Common myeloid progenitor, CD34-positive (primary cell): ENCODE measurements at regions not wholly inside any gene's neighbourhood (a gene's known extent, or its start where the extent isn't known, plus 50 kb on each side); places are given as distances from the start of the nearest gene placed in this dataset.

ENCODE experiments used
- CTCF ChIA-PET: fragments of 350-600 bp; sonication (Branson Sonifier 250); formaldehyde crosslinking; loops from one replicate; lab custom pipeline; 2021; ENCODE audit warnings: antibody characterized with exemption; lab: Charles Lee
- POLR2A ChIA-PET: fragments of 350-600 bp; sonication (Branson Sonifier 250); formaldehyde crosslinking; loops from one replicate; lab custom pipeline; 2021; ENCODE audit warnings: antibody characterized with exemption; lab: Charles Lee
- DNase-seq, 3 donors: peaks; one replicate each; pipeline versions ENCODE4 v3.0.0 to v3.0.0-alpha.2; 2013
- H3K27ac ChIP-seq, 2 experiments: 1 replicate in 1 of 2; 2 replicates in 1 of 2; pipeline ENCODE4 v1.7.0; 2013; ENCODE audit warnings: inconsistent platforms in 2 of 2, low read length in 2 of 2, mild to moderate bottlenecking in 2 of 2, low read depth in 1 of 2, moderate library complexity in 1 of 2; ENCODE audit not compliant: severe bottlenecking in 2 of 2, insufficient read depth in 1 of 2, poor library complexity in 1 of 2
- H3K27me3 ChIP-seq, 5 experiments: replicated peaks in 2 of 5; 1 replicate in 3 of 5; 2 replicates in 2 of 5; pipeline versions ENCODE4 v1.6.1 to v1.7.0; 2013; ENCODE audit warnings: low read length in 4 of 5, mild to moderate bottlenecking in 2 of 5, moderate library complexity in 2 of 5, inconsistent platforms in 1 of 5; ENCODE audit not compliant: insufficient read depth in 5 of 5, control insufficient read depth in 4 of 5
- H3K36me3 ChIP-seq, 4 experiments: 1 replicate in 2 of 4; 2 replicates in 2 of 4; pipeline versions ENCODE4 v1.6.1 to v1.7.0; 2013; ENCODE audit warnings: low read length in 3 of 4, control low read depth in 1 of 4, mild to moderate bottlenecking in 1 of 4; ENCODE audit not compliant: control insufficient read depth in 4 of 4, insufficient read depth in 4 of 4
- H3K4me1 ChIP-seq, 4 experiments: 1 replicate in 3 of 4; 2 replicates in 1 of 4; pipeline versions ENCODE4 v1.6.1 to v1.7.1; 2013; ENCODE audit warnings: low read length in 3 of 4, mild to moderate bottlenecking in 3 of 4, control low read depth in 1 of 4, inconsistent platforms in 1 of 4, moderate library complexity in 1 of 4; ENCODE audit not compliant: control insufficient read depth in 4 of 4, insufficient read depth in 4 of 4; ENCODE audit errors: control extremely low read depth in 1 of 4
- H3K4me3 ChIP-seq, 7 experiments: 1 replicate in 4 of 7; 2 replicates in 3 of 7; pipeline versions ENCODE4 v1.5.1 to v1.7.0; 2013; ENCODE audit warnings: mild to moderate bottlenecking in 7 of 7, low read length in 6 of 7, moderate library complexity in 6 of 7, inconsistent platforms in 2 of 7, low read depth in 2 of 7, control low read depth in 1 of 7; ENCODE audit not compliant: insufficient read depth in 4 of 7, control insufficient read depth in 1 of 7; ENCODE audit errors: extremely low read depth in 1 of 7
- H3K9me3 ChIP-seq, 5 experiments: 1 replicate in 4 of 5; 2 replicates in 1 of 5; pipeline versions ENCODE4 v1.6.1 to v1.7.1; 2013; ENCODE audit warnings: low read length in 4 of 5, mild to moderate bottlenecking in 2 of 5, inconsistent platforms in 1 of 5, low read depth in 1 of 5, moderate library complexity in 1 of 5; ENCODE audit not compliant: control insufficient read depth in 4 of 5, insufficient read depth in 2 of 5; ENCODE audit errors: control extremely low read depth in 1 of 5
- WGBS: methylation state at CpG from one replicate; pipeline ENCODE4 v1.1.5; 2013; ENCODE audit not compliant: insufficient coverage; 5-methylcytosine and 5-hydroxymethylcytosine counted together

- no peak overlapping the region for H3K4me3 ChIP-seq
- peaks cover 0 to 2% (median 0%) of the 10 kb centered on the region in 5 experiments for H3K9me3 ChIP-seq
- 98% methylated on average over 6 of the region's 6 CpGs for WGBS
- no peak for DNase-seq
- ChIA-PET CTCF (interaction anchor here (0.9 kb wide), 1 partner anchor 11 kb away, joined by 3 read pairs; no protein-coding TSS in a partner anchor), POLR2A (no interaction called here)
- H3K36me3 ChIP-seq = no peaks in the 10 kb centered on the region
- no peaks in the 10 kb centered on the region for H3K27me3 ChIP-seq
- H3K27ac ChIP-seq = no peak overlapping the region
- H3K4me1 ChIP-seq = peaks cover 0 to 8% (median 1%) of the 10 kb centered on the region in 4 experiments
These were observed 1261.7 kb downstream of the EFNB2 start for GRCh38 chr13:105273665-105274222.

- H3K27ac ChIP-seq = no peak overlapping the region
- peaks cover 0 to 8% (median 1%) of the 10 kb centered on the region in 4 experiments for H3K4me1 ChIP-seq
- 71% methylated on average over 9 of the region's 13 CpGs for WGBS
- no peaks in the 10 kb centered on the region for H3K36me3 ChIP-seq
- POLR2A ChIA-PET = no interaction called here
- no peak overlapping the region for H3K4me3 ChIP-seq
- peak in 2 of 3 donors; percentile 61 to 65 for DNase-seq
- CTCF ChIA-PET = interaction anchor here (0.9 kb wide), 1 partner anchor 11 kb away, joined by 3 read pairs; no protein-coding TSS in a partner anchor
- no peaks in the 10 kb centered on the region for H3K27me3 ChIP-seq
- H3K9me3 ChIP-seq = peaks cover 0 to 2% (median 0%) of the 10 kb centered on the region in 5 experiments
These were observed 1262.5 kb downstream of the EFNB2 start for GRCh38 chr13:105272660-105273631.

GRCh38 chr13:105266615-105267014 lies 1268.8 kb downstream of the EFNB2 start:
- Histone ChIP-seq H3K27me3 (no peaks in the 10 kb centered on the region), H3K36me3 (no peaks in the 10 kb centered on the region), H3K4me3 (no peak overlapping the region), H3K27ac (no peak overlapping the region), H3K4me1 (no peaks in the 10 kb centered on the region), H3K9me3 (no peaks in the 10 kb centered on the region)
- no peak for DNase-seq
- WGBS = 85% methylated on average over 2 of the region's 2 CpGs
- ChIA-PET POLR2A (no interaction called here), CTCF (no interaction called here)

GRCh38 chr13:105262579-105262978 lies 1272.9 kb downstream of the EFNB2 start:
- H3K27ac ChIP-seq = no peak overlapping the region
- CTCF ChIA-PET = interaction anchor here (0.6 kb wide), 1 partner anchor 582 kb away, joined by 3 read pairs; no protein-coding TSS in a partner anchor
- H3K36me3 ChIP-seq = no peaks in the 10 kb centered on the region
- no peaks in the 10 kb centered on the region for H3K27me3 ChIP-seq
- no peaks in the 10 kb centered on the region for H3K9me3 ChIP-seq
- H3K4me3 ChIP-seq = no peak overlapping the region
- no peak for DNase-seq
- POLR2A ChIA-PET = no interaction called here
- no CpG with 5 or more reads among the region's 2 CpGs for WGBS
- no peaks in the 10 kb centered on the region for H3K4me1 ChIP-seq

DNA sequence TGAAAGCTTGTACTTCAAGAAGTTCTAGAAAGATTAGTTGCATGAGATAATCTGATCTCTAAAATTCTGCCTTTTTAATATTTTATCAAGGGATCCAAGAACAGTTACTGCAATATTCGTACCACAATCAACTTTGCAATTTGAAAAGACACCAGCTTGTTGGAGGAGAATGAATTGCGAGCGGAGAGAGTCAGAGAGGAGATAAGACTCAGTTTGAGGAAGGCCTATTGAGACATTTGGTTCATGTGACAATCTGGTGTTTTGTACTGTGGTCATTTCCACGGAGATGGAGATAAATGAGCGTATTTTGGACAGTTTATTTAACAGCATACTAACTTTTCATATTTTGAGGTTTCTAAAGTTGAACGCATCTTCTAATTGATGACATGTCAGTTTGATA lies 1276.0 kb downstream of the EFNB2 start:
- Histone ChIP-seq H3K27me3 (no peaks in the 10 kb centered on the region), H3K36me3 (no peaks in the 10 kb centered on the region), H3K27ac (no peak overlapping the region), H3K9me3 (no peaks in the 10 kb centered on the region), H3K4me1 (no peaks in the 10 kb centered on the region), H3K4me3 (no peak overlapping the region)
- CTCF ChIA-PET = no interaction called here
- WGBS = 100% methylated on average over 2 of the region's 6 CpGs
- POLR2A ChIA-PET = no interaction called here
- DNase-seq = no peak

- no peak for DNase-seq
- Histone ChIP-seq H3K27me3 (no peaks in the 10 kb centered on the region), H3K27ac (no peak overlapping the region), H3K36me3 (no peaks in the 10 kb centered on the region), H3K4me1 (no peaks in the 10 kb centered on the region), H3K4me3 (no peak overlapping the region), H3K9me3 (peaks cover 0 to under 1% (median 0%) of the 10 kb centered on the region in 5 experiments)
- ChIA-PET CTCF (interaction anchor here (0.7 kb wide), 1 partner anchor 161 kb away, joined by 3 read pairs; no protein-coding TSS in a partner anchor), POLR2A (no interaction called here)
- WGBS = 60% methylated on average over 1 of the region's 1 CpG
These were observed 1280.0 kb downstream of the EFNB2 start for GRCh38 chr13:105255472-105255871.

DNA sequence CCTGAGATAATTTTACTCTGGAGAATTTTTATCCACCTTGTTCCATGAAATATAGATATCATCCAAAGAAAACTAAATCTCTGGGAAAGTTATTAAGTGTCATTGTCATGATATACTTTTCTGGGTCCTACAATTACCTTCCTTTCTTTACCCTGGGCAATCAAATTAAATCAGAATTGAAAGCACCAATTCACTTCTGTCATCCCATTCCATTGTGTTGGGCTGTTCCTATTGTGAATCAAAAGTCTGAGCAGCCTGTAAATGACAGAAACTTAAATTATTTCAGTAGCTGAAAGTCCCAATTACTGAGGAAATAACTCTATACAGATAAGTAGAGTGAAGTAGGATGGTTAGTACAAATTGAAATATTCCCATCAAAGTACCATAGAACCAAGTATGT lies 1284.2 kb downstream of the EFNB2 start:
- no peak for DNase-seq
- ChIA-PET POLR2A (no interaction called here), CTCF (no interaction called here)
- Histone ChIP-seq H3K36me3 (no peaks in the 10 kb centered on the region), H3K27me3 (no peaks in the 10 kb centered on the region), H3K27ac (no peak overlapping the region), H3K9me3 (peaks cover 0 to 4% (median 0%) of the 10 kb centered on the region in 5 experiments), H3K4me3 (no peak overlapping the region), H3K4me1 (no peaks in the 10 kb centered on the region)
